Ecto neural progenitor cell (in vitro differentiated cells): ENCODE measurements at regions not wholly inside any gene's neighbourhood (a gene's known extent, or its start where the extent isn't known, plus 50 kb on each side); places are given as distances from the start of the nearest gene placed in this dataset.
"Not testable (repeated sequence)": the region's sequence is repeated elsewhere in the genome, so short reads cannot be mapped to it uniquely, and the experiment has no call there.

ENCODE experiments used
- DNase-seq: peaks from one replicate; pipeline ENCODE4 v3.0.0-alpha.2; 2018; ENCODE audit warnings: low spot score

GRCh38 chr12:61044766-61045165 is 1215.4 kb upstream of the USP15 start:
- no peak for DNase-seq

GRCh38 chr12:61070640-61071414 is 1189.4 kb upstream of the USP15 start:
- no peak for DNase-seq

- no peak for DNase-seq
Measured at GRCh38 chr12:61072717-61073116, 1187.5 kb upstream of the USP15 start.

- no peak for DNase-seq
Measured at GRCh38 chr12:61095111-61095510, 1165.1 kb upstream of the USP15 start.

- no peak for DNase-seq
Measured at GRCh38 chr12:61098031-61098580, 1162.1 kb upstream of the USP15 start.

- DNase-seq: no peak
Measured at GRCh38 chr12:61107118-61107517, 1153.1 kb upstream of the USP15 start.

- DNase-seq: no peak
Measured at GRCh38 chr12:61111218-61111617, 1149.0 kb upstream of the USP15 start.

- no peak for DNase-seq
Measured at GRCh38 chr12:61137677-61138414, 1122.4 kb upstream of the USP15 start.

GRCh38 chr12:61138415-61138759 is 1121.8 kb upstream of the USP15 start:
- DNase-seq: no peak

- no peak for DNase-seq
Measured at GRCh38 chr12:61161961-61162360, 1098.2 kb upstream of the USP15 start.

- DNase-seq: no peak
Measured at GRCh38 chr12:61188801-61189595, 1071.2 kb upstream of the USP15 start.

- no peak for DNase-seq
Measured at GRCh38 chr12:61213646-61214045, 1046.6 kb upstream of the USP15 start.

- DNase-seq: no peak
Measured at GRCh38 chr12:61220337-61220736, 1039.9 kb upstream of the USP15 start.

- DNase-seq: no peak
Measured at GRCh38 chr12:61232040-61232439, 1028.2 kb upstream of the USP15 start.

- DNase-seq: no peak
Measured at GRCh38 chr12:61250303-61250702, 1009.9 kb upstream of the USP15 start.

GRCh38 chr12:61251076-61251475 is 1009.1 kb upstream of the USP15 start:
- DNase-seq: no peak

- no peak for DNase-seq
Measured at GRCh38 chr12:61254225-61254624, 1006.0 kb upstream of the USP15 start.

- DNase-seq: not testable (repeated sequence)
Measured at GRCh38 chr12:61264294-61264693, 995.9 kb upstream of the USP15 start.

GRCh38 chr12:61267474-61267873 is 992.7 kb upstream of the USP15 start:
- DNase-seq: no peak

- DNase-seq: no peak
Measured at GRCh38 chr12:61272441-61272840, 987.8 kb upstream of the USP15 start.

- DNase-seq: no peak
Measured at GRCh38 chr12:61282790-61283575, 977.2 kb upstream of the USP15 start.

GRCh38 chr12:61290473-61290872 is 969.7 kb upstream of the USP15 start:
- DNase-seq: no peak
